SU-DHL-6 (cell line): ENCODE measurements at regions not wholly inside any gene's neighbourhood (a gene's known extent, or its start where the extent isn't known, plus 50 kb on each side); places are given as distances from the start of the nearest gene placed in this dataset.

Experiments
- H2AFZ ChIP-seq: fragments of 200-600 bp; sonication (generic); 2 replicates; pipeline ENCODE4 v1.6.1; 2014; ENCODE audit warnings: low read depth, mild to moderate bottlenecking, moderate library complexity, mixed read lengths, antibody characterized with exemption, low read length; ENCODE audit not compliant: severe bottlenecking
- H3F3A ChIP-seq: fragments of 200-600 bp; shearing (Covaris generic); 2 replicates; pipeline ENCODE4 v1.6.0; 2016; ENCODE audit warnings: antibody characterized with exemption, mild to moderate bottlenecking; ENCODE audit not compliant: insufficient read depth
- H3K27ac ChIP-seq: fragments of 200-600 bp; sonication (generic); 2 replicates; pipeline ENCODE4 v1.5.1; 2016; ENCODE audit warnings: low read depth, mild to moderate bottlenecking, low read length, moderate library complexity, mixed read lengths
- H3K27me3 ChIP-seq: fragments of 200-600 bp; sonication (generic), shearing (Covaris generic); 2 replicates; pipeline ENCODE4 v1.6.0; 2014; ENCODE audit warnings: mild to moderate bottlenecking, low read length
- H3K36me3 ChIP-seq: fragments of 200-600 bp; sonication (generic); 2 replicates; pipeline ENCODE4 v1.6.1; 2014; ENCODE audit warnings: mild to moderate bottlenecking, low read length, mixed read lengths
- H3K4me2 ChIP-seq: fragments of 300-600, 200-600 bp; shearing (Covaris generic), sonication (generic); 2 replicates; pipeline ENCODE4 v1.6.0; 2014; ENCODE audit warnings: low read length, low read depth, mild to moderate bottlenecking; ENCODE audit not compliant: poor library complexity, severe bottlenecking
- H3K4me3 ChIP-seq: fragments of 200-600 bp; sonication (generic); 2 replicates; pipeline ENCODE4 v1.5.1; 2014; ENCODE audit warnings: antibody characterized with exemption, low read length, mild to moderate bottlenecking, mixed read lengths; ENCODE audit not compliant: insufficient read depth, poor library complexity, severe bottlenecking
- H3K79me2 ChIP-seq: fragments of 200-600 bp; sonication (generic); 2 replicates; pipeline ENCODE4 v1.6.1; 2014; ENCODE audit warnings: mild to moderate bottlenecking, low read length, moderate library complexity; ENCODE audit not compliant: insufficient read depth
- H3K9ac ChIP-seq: fragments of 200-600 bp; sonication (generic); 2 replicates; pipeline ENCODE4 v1.7.0; 2014; ENCODE audit warnings: mild to moderate bottlenecking, low read length
- H3K9me2 ChIP-seq: fragments of 200-600 bp; sonication (generic); replicated peaks from 2 replicates; pipeline ENCODE4 v1.6.1; 2014; ENCODE audit warnings: low read length; ENCODE audit not compliant: insufficient read depth
- H3K9me3 ChIP-seq: fragments of 200-600 bp; sonication (generic); 2 replicates; pipeline ENCODE4 v1.6.1; 2014; ENCODE audit warnings: low read length, mixed read lengths; ENCODE audit not compliant: insufficient read depth
- H4K20me1 ChIP-seq: fragments of 200-600 bp; sonication (generic); 2 replicates; pipeline ENCODE4 v1.6.1; 2014; ENCODE audit warnings: low read depth, mild to moderate bottlenecking, antibody characterized with exemption, low read length, moderate library complexity, mixed read lengths
- CTCF ChIP-seq: fragments of 200-600 bp; sonication (generic); IDR thresholded peaks from one replicate; pipeline ENCODE4 v1.5.1; 2017; ENCODE audit warnings: antibody characterized with exemption, mild to moderate bottlenecking, low read length, moderate library complexity; ENCODE audit not compliant: insufficient read depth, poor library complexity, severe bottlenecking
- EZH2phosphoT487 ChIP-seq: fragments of 200-600 bp; sonication (generic), shearing (Covaris generic); conservative IDR thresholded peaks from 2 replicates; pipeline ENCODE4 v1.6.1; 2018; ENCODE audit warnings: mild to moderate bottlenecking, antibody characterized with exemption, low read length, moderate library complexity, mixed read lengths

- H3F3A ChIP-seq, result no peaks in the 10 kb centered on the region
- no peak overlapping the region for H3K9ac ChIP-seq
- no peak overlapping the region for H3K4me3 ChIP-seq
- TF ChIP-seq EZH2phosphoT487 (no peak), CTCF (no peak)
- H3K27ac ChIP-seq, result no peak overlapping the region
- no peaks in the 10 kb centered on the region for H4K20me1 ChIP-seq
- H2AFZ ChIP-seq, result no peak overlapping the region
- H3K36me3 ChIP-seq, result no peaks in the 10 kb centered on the region
- no peaks in the 10 kb centered on the region for H3K9me3 ChIP-seq
- H3K9me2 ChIP-seq, result no peaks in the 10 kb centered on the region
- H3K27me3 ChIP-seq, result no peaks in the 10 kb centered on the region
- H3K4me2 ChIP-seq, result no peak overlapping the region
- no peaks in the 10 kb centered on the region for H3K79me2 ChIP-seq
Measured at GRCh38 chr7:3149231-3149995, 105.7 kb upstream of the CARD11 start.

GRCh38 chr7:3150027-3150426, 106.4 kb upstream of the CARD11 start:
- Histone ChIP-seq H3K27ac (no peak overlapping the region), H3K4me2 (no peak overlapping the region), H3K79me2 (no peaks in the 10 kb centered on the region), H3K27me3 (no peaks in the 10 kb centered on the region), H3K4me3 (no peak overlapping the region), H3K9ac (no peak overlapping the region), H3K9me3 (no peaks in the 10 kb centered on the region), H3K36me3 (no peaks in the 10 kb centered on the region), H3F3A (no peaks in the 10 kb centered on the region), H2AFZ (no peak overlapping the region), H4K20me1 (no peaks in the 10 kb centered on the region), H3K9me2 (no peaks in the 10 kb centered on the region)
- TF ChIP-seq EZH2phosphoT487, result no peak
- TF ChIP-seq CTCF, result no peak

- peak overlapping the region; percentile 1 for H3K4me2 ChIP-seq
- TF ChIP-seq CTCF (no peak), EZH2phosphoT487 (no peak)
Measured at GRCh38 chr7:3151784-3152183, 108.1 kb upstream of the CARD11 start.

More at GRCh38 chr7:3151784-3152183, 108.1 kb upstream of the CARD11 start:
- Histone ChIP-seq H3K4me3 (no peak overlapping the region), H4K20me1 (no peaks in the 10 kb centered on the region), H3F3A (no peaks in the 10 kb centered on the region), H3K36me3 (no peaks in the 10 kb centered on the region), H3K9me2 (no peaks in the 10 kb centered on the region), H3K79me2 (no peaks in the 10 kb centered on the region), H3K27me3 (no peaks in the 10 kb centered on the region), H3K27ac (no peak overlapping the region), H3K9ac (no peak overlapping the region), H2AFZ (no peak overlapping the region), H3K9me3 (no peaks in the 10 kb centered on the region)
